Ishikawa (cell line): ENCODE measurements at regions not wholly inside any gene's neighbourhood (a gene's known extent, or its start where the extent isn't known, plus 50 kb on each side); places are given as distances from the start of the nearest gene placed in this dataset.

ENCODE experiments used
- FOXM1 ChIP-seq: IDR thresholded peaks from 2 replicates; pipeline ENCODE4 v1.6.1; 2012; ENCODE audit warnings: low read depth, borderline replicate concordance
- TAF1 ChIP-seq: IDR thresholded peaks from 2 replicates; pipeline ENCODE4 v1.6.1; 2012; ENCODE audit warnings: low read depth, mild to moderate bottlenecking

- TF ChIP-seq TAF1 (no peak), FOXM1 (0 out of 2 replicates have a peak, but pooled peaks have one; percentile 34)
These were observed 571.4 kb upstream of the IGFBP3 start for GRCh38 chr7:46492466-46492865.
